Coronary artery (tissue), 2 donors: ENCODE measurements at regions not wholly inside any gene's neighbourhood (a gene's known extent, or its start where the extent isn't known, plus 50 kb on each side); places are given as distances from the start of the nearest gene placed in this dataset.

ENCODE experiments used
- DNase-seq: peaks from one replicate; pipeline ENCODE4 v3.0.0-alpha.2; 2017; ENCODE audit warnings: low spot score
- H3K27ac ChIP-seq, 2 donors: fragments of 200-600 bp; sonication (generic); one replicate each; pipeline ENCODE4 v1.5.1; 2016 to 2019
- H3K4me3 ChIP-seq: fragments of 200-600 bp; sonication (generic); 2 replicates; pipeline ENCODE4 v1.5.1; 2016; ENCODE audit warnings: mild to moderate bottlenecking, moderate library complexity
- TF ChIP-seq, protein P1 (sequence below): fragments of 200-600 bp; sonication (generic); IDR thresholded peaks from one replicate; pipeline ENCODE4 v1.5.1; 2019; ENCODE audit warnings: antibody characterized with exemption

GRCh38 chr16:79456036-79456435 lies 144.5 kb downstream of the MAF start:
- DNase-seq: no peak
- TF ChIP-seq, protein P1, sequence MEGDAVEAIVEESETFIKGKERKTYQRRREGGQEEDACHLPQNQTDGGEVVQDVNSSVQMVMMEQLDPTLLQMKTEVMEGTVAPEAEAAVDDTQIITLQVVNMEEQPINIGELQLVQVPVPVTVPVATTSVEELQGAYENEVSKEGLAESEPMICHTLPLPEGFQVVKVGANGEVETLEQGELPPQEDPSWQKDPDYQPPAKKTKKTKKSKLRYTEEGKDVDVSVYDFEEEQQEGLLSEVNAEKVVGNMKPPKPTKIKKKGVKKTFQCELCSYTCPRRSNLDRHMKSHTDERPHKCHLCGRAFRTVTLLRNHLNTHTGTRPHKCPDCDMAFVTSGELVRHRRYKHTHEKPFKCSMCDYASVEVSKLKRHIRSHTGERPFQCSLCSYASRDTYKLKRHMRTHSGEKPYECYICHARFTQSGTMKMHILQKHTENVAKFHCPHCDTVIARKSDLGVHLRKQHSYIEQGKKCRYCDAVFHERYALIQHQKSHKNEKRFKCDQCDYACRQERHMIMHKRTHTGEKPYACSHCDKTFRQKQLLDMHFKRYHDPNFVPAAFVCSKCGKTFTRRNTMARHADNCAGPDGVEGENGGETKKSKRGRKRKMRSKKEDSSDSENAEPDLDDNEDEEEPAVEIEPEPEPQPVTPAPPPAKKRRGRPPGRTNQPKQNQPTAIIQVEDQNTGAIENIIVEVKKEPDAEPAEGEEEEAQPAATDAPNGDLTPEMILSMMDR: no peak
- H3K4me3 ChIP-seq: no peak overlapping the region

DNA sequence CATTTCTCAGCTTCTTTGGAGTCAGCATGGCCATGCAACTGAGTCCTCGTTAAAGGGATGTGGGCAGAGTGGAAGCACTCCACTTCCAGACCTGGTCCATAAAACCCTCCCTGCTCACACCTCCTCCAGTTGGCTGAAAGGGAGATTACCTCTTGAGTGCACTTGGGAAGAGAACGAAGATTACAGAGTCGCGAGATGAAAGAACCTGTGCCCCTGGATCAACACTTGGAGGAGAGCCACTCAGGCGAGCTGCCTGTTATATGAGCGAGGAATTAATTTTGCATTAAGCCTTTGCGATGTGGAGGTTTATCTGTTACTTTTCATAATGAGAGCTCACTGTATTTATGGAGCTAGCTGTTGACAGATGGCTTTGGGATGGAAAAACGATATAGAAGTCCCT lies 147.9 kb downstream of the MAF start:
- Histone ChIP-seq H3K4me3 (no peak overlapping the region), H3K27ac (no peak overlapping the region)
- TF ChIP-seq, protein P1: no peak
- DNase-seq: no peak

More at GRCh38 chr16:79456036-79456435, 144.5 kb downstream of the MAF start:
- H3K27ac ChIP-seq: no peak overlapping the region

- DNase-seq: no peak
- H3K4me3 ChIP-seq: no peak overlapping the region
- peak overlapping the region in 1 of 2 donors; percentile 3 for H3K27ac ChIP-seq
- TF ChIP-seq, protein P1: no peak
Measured at GRCh38 chr16:79451196-79451816, 149.2 kb downstream of the MAF start.

GRCh38 chr16:79449900-79450299 lies 150.6 kb downstream of the MAF start:
- TF ChIP-seq, protein P1: no peak
- no peak overlapping the region for H3K4me3 ChIP-seq
- no peak for DNase-seq
- H3K27ac ChIP-seq: no peak overlapping the region

- DNase-seq: no peak
- TF ChIP-seq, protein P1: no peak
- H3K27ac ChIP-seq: no peak overlapping the region
- no peak overlapping the region for H3K4me3 ChIP-seq
Measured at GRCh38 chr16:79449067-79449769, 151.3 kb downstream of the MAF start.

GRCh38 chr16:79444572-79444971 lies 156.0 kb downstream of the MAF start:
- H3K4me3 ChIP-seq: no peak overlapping the region
- no peak for DNase-seq
- TF ChIP-seq, protein P1: no peak
- no peak overlapping the region for H3K27ac ChIP-seq

- Histone ChIP-seq H3K27ac (no peak overlapping the region), H3K4me3 (no peak overlapping the region)
- TF ChIP-seq, protein P1: no peak
- no peak for DNase-seq
Measured at GRCh38 chr16:79439901-79440300, 160.6 kb downstream of the MAF start.
